Testis (tissue), 2 donors: ENCODE measurements at regions not wholly inside any gene's neighbourhood (a gene's known extent, or its start where the extent isn't known, plus 50 kb on each side); places are given as distances from the start of the nearest gene placed in this dataset.

Experiments
- DNase-seq: peaks from one replicate; pipeline ENCODE4 v3.0.0-alpha.2; 2019
- H3K27ac ChIP-seq, 2 donors: fragments of 200-600 bp; sonication (generic); one replicate each; pipeline ENCODE4 v1.5.1; 2019
- H3K27me3 ChIP-seq: fragments of 200-600 bp; sonication (generic); one replicate; pipeline ENCODE4 v1.5.1; 2019
- H3K36me3 ChIP-seq: fragments of 200-600 bp; sonication (generic); one replicate; pipeline ENCODE4 v1.5.1; 2017; ENCODE audit warnings: low read depth; ENCODE audit errors: missing control alignments
- H3K4me1 ChIP-seq: fragments of 200-600 bp; sonication (generic); one replicate; pipeline ENCODE4 v1.5.1; 2019
- H3K4me3 ChIP-seq, 2 donors: fragments of 200-600 bp; sonication (generic); one replicate each; pipeline ENCODE4 v1.5.1; 2017 to 2019
- H3K9me3 ChIP-seq: fragments of 200-600 bp; sonication (generic); one replicate; pipeline ENCODE4 v1.5.1; 2017
- CTCF ChIP-seq, 3 experiments: fragments of 450-650 bp in 2 of 3; fragments of 200-600 bp in 1 of 3; sonication (generic) in 1 of 3; IDR thresholded peaks; one replicate each; pipeline ENCODE4 v1.5.1; 2016 to 2019; ENCODE audit warnings: antibody characterized with exemption in 3 of 3, mild to moderate bottlenecking in 2 of 3, moderate library complexity in 1 of 3
- POLR2A ChIP-seq: fragments of 450-650 bp; IDR thresholded peaks from one replicate; pipeline ENCODE4 v1.6.1; 2017; ENCODE audit warnings: antibody characterized with exemption, mild to moderate bottlenecking, moderate library complexity
- WGBS, 2 donors: methylation state at CpG; one replicate each; pipeline ENCODE4 v1.1.5; 2018; 5-methylcytosine and 5-hydroxymethylcytosine counted together
- intact Hi-C: fragments of 100-400 bp; cut with DNase I; formaldehyde crosslinking; loops from one replicate; pipeline ENCODE4 v1.15.1; 2023; ENCODE audit warnings: low total_unique reads

GRCh38 chr12:75759842-75760572 is 248.6 kb upstream of the KRR1 start:
- H3K4me3 ChIP-seq, result no peak overlapping the region
- no peaks in the 10 kb centered on the region for H3K36me3 ChIP-seq
- no peaks in the 10 kb centered on the region for H3K27me3 ChIP-seq
- no peaks in the 10 kb centered on the region for H3K4me1 ChIP-seq
- intact Hi-C loops, result no loop called here
- TF ChIP-seq CTCF (IDR thresholded peaks at IDR 0.05) (no peak), POLR2A (no peak)
- WGBS, 2 donors, result 94 to 97% methylated on average over 3 of the region's 3 CpGs
- no peak overlapping the region for H3K27ac ChIP-seq
- no peak for DNase-seq
- H3K9me3 ChIP-seq, result no peaks in the 10 kb centered on the region

GRCh38 chr12:75759196-75759595 is 247.8 kb upstream of the KRR1 start:
- Histone ChIP-seq H3K36me3 (no peaks in the 10 kb centered on the region), H3K27me3 (no peaks in the 10 kb centered on the region), H3K27ac (no peak overlapping the region), H3K4me1 (no peaks in the 10 kb centered on the region), H3K9me3 (no peaks in the 10 kb centered on the region), H3K4me3 (no peak overlapping the region)
- 82 to 99% methylated on average over 4 of the region's 4 CpGs for WGBS, 2 donors
- TF ChIP-seq POLR2A (no peak), CTCF (IDR thresholded peaks at IDR 0.05) (no peak)
- intact Hi-C loops, result no loop called here
- DNase-seq, result no peak

- TF ChIP-seq CTCF (IDR thresholded peaks at IDR 0.05) (no peak), POLR2A (no peak)
- intact Hi-C loops, result no loop called here
- no peaks in the 10 kb centered on the region for H3K4me1 ChIP-seq
- no peaks in the 10 kb centered on the region for H3K9me3 ChIP-seq
- no peaks in the 10 kb centered on the region for H3K36me3 ChIP-seq
- H3K4me3 ChIP-seq, result no peak overlapping the region
- no peak overlapping the region for H3K27ac ChIP-seq
- H3K27me3 ChIP-seq, result no peaks in the 10 kb centered on the region
- DNase-seq, result no peak
- WGBS, 2 donors, result 93 to 95% methylated on average over 3 of the region's 3 CpGs
Measured at GRCh38 chr12:75756771-75757170, 245.4 kb upstream of the KRR1 start.

GRCh38 chr12:75756111-75756510 is 244.7 kb upstream of the KRR1 start:
- no peak overlapping the region for H3K27ac ChIP-seq
- H3K9me3 ChIP-seq, result no peaks in the 10 kb centered on the region
- no peaks in the 10 kb centered on the region for H3K4me1 ChIP-seq
- no peaks in the 10 kb centered on the region for H3K27me3 ChIP-seq
- no peak for DNase-seq
- TF ChIP-seq CTCF (IDR thresholded peaks at IDR 0.05), result no peak
- no peak for TF ChIP-seq POLR2A
- no peak overlapping the region for H3K4me3 ChIP-seq
- intact Hi-C loops, result no loop called here
- H3K36me3 ChIP-seq, result no peaks in the 10 kb centered on the region

GRCh38 chr12:75754698-75755097 is 243.3 kb upstream of the KRR1 start:
- no peak overlapping the region for H3K4me3 ChIP-seq
- no peaks in the 10 kb centered on the region for H3K4me1 ChIP-seq
- H3K9me3 ChIP-seq, result no peaks in the 10 kb centered on the region
- intact Hi-C loops, result no loop called here
- H3K36me3 ChIP-seq, result no peaks in the 10 kb centered on the region
- no peak for TF ChIP-seq CTCF (IDR thresholded peaks at IDR 0.05)
- no peak for TF ChIP-seq POLR2A
- H3K27me3 ChIP-seq, result no peaks in the 10 kb centered on the region
- no peak for DNase-seq
- H3K27ac ChIP-seq, result no peak overlapping the region
